ENCODE measurements at regions not wholly inside any gene's neighbourhood (a gene's known extent, or its start where the extent isn't known, plus 50 kb on each side); places are given as distances from the start of the nearest gene placed in this dataset.

DNA sequence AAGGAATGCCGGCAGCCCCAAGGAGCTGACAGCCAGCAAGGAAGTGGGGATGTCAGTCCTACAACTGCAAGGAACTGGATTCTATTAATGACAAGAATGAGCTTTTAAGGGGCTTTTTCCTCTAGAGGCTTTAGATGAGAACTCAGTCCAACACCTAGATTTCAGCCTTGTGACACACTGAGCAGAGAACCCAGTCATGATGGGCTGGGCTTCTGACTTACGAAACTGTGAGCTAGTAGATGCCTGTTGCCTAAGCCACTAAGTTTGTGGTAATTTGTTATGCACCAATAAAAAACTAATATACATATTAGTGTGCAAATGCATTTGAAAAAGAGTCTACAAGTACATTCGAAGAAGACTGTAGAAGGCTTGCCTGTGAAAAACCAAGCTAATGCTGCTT, 263.3 kb downstream of the SOX4 start:
- TF ChIP-seq, protein P1, sequence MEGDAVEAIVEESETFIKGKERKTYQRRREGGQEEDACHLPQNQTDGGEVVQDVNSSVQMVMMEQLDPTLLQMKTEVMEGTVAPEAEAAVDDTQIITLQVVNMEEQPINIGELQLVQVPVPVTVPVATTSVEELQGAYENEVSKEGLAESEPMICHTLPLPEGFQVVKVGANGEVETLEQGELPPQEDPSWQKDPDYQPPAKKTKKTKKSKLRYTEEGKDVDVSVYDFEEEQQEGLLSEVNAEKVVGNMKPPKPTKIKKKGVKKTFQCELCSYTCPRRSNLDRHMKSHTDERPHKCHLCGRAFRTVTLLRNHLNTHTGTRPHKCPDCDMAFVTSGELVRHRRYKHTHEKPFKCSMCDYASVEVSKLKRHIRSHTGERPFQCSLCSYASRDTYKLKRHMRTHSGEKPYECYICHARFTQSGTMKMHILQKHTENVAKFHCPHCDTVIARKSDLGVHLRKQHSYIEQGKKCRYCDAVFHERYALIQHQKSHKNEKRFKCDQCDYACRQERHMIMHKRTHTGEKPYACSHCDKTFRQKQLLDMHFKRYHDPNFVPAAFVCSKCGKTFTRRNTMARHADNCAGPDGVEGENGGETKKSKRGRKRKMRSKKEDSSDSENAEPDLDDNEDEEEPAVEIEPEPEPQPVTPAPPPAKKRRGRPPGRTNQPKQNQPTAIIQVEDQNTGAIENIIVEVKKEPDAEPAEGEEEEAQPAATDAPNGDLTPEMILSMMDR (IDR thresholded peaks at IDR 0.05): no peak
- TF ChIP-seq EZH2 (IDR thresholded peaks at IDR 0.05; ENCODE audit: borderline replicate concordance, insufficient read depth, low read depth, low read length, poor library complexity, severe bottlenecking): no peak

All from B cell (primary cell).